ENCODE measurements at regions not wholly inside any gene's neighbourhood (a gene's known extent, or its start where the extent isn't known, plus 50 kb on each side); places are given as distances from the start of the nearest gene placed in this dataset.

- BruUV-seq (replicated peaks) = no TSS peak
- Histone ChIP-seq H2BK20ac (ENCODE audit: low read depth, low read length) (no peak overlapping the region), H2BK15ac (ENCODE audit: low read depth, low read length) (no peak overlapping the region), H3K79me1 (ENCODE audit: low read depth in 1 of 2, low read length in 2 of 2) (no peaks in the 10 kb centered on the region), H3K9ac (ENCODE audit: low read depth, low read length) (no peak overlapping the region), H3K4me3 (ENCODE audit: insufficient read depth, low read depth, low read length) (no peak overlapping the region), H4K5ac (ENCODE audit: low read depth, low read length) (no peak overlapping the region), H2BK5ac (ENCODE audit: low read depth, low read length, poor library complexity, severe bottlenecking) (no peak overlapping the region), H3K23ac (ENCODE audit: low read depth, low read length) (no peak overlapping the region), H3K9me3 (ENCODE audit: control insufficient read depth, insufficient read depth, low read length) (no peaks in the 10 kb centered on the region), H3K4me2 (ENCODE audit: low read depth, low read length) (no peak overlapping the region), H3K9me1 (ENCODE audit: insufficient read depth, low read length) (no peaks in the 10 kb centered on the region), H4K20me1 (ENCODE audit: insufficient read depth, low read length) (no peaks in the 10 kb centered on the region), H2AK9ac (replicated peaks; ENCODE audit: low read depth, low read length, poor library complexity) (no peak overlapping the region), H2AFZ (replicated peaks; ENCODE audit: low read length, poor library complexity) (no peak overlapping the region), H3K27me3 (ENCODE audit: control insufficient read depth, insufficient read depth, low read length) (no peaks in the 10 kb centered on the region), H3K18ac (ENCODE audit: low read depth, low read length) (no peak overlapping the region), H2BK120ac (ENCODE audit: low read depth, low read length) (no peak overlapping the region), H4K8ac (ENCODE audit: low read depth in 2 of 2, low read length in 2 of 2) (no peak overlapping the region), H3K56ac (ENCODE audit: extremely low read depth, insufficient read depth, low read length) (no peak overlapping the region), H3K4me1 (ENCODE audit: control insufficient read depth, insufficient read depth, low read length) (no peaks in the 10 kb centered on the region; the same call in 1 of the 2 replicates), H3K27ac (ENCODE audit: insufficient read depth, low read length) (no peak overlapping the region), H3K14ac (replicated peaks; ENCODE audit: low read depth, low read length) (no peak overlapping the region), H3K36me3 (ENCODE audit: control insufficient read depth, insufficient read depth, low read length) (no peaks in the 10 kb centered on the region), H3K4ac (ENCODE audit: low read depth, low read length) (no peak overlapping the region), H4K91ac (ENCODE audit: insufficient read depth, low read depth, low read length) (no peak overlapping the region), H2AK5ac (ENCODE audit: low read depth, low read length) (no peak overlapping the region)
- ChIA-PET POLR2A (ENCODE audit: unreplicated experiment) (no interaction called here), CTCF (interaction anchor here (0.6 kb wide), 2 partner anchors 125 to 260 kb away, joined by 3 to 4 read pairs; no protein-coding TSS in a partner anchor)
- TF ChIP-seq BHLHE40 (IDR thresholded peaks at IDR 0.05; ENCODE audit: low read depth, low read length) (no peak), RFX5 (IDR thresholded peaks at IDR 0.05; ENCODE audit: low read depth, low read length) (no peak), NFE2L2 (IDR thresholded peaks at IDR 0.05; ENCODE audit: low read depth, low read length) (no peak), ELK1 (IDR thresholded peaks at IDR 0.05; ENCODE audit: borderline replicate concordance, low read depth, low read length) (no peak), CEBPB (IDR thresholded peaks at IDR 0.05; ENCODE audit: low read depth, low read length) (no peak), RAD21 (IDR thresholded peaks at IDR 0.05; ENCODE audit: low read length) (no peak), POLR2A (IDR thresholded peaks at IDR 0.05; ENCODE audit: low read depth, low read length) (no peak), MXI1 (IDR thresholded peaks at IDR 0.05; ENCODE audit: borderline replicate concordance, low read depth, low read length) (no peak), FOS (IDR thresholded peaks at IDR 0.05; ENCODE audit: low read depth, low read length) (no peak), MAFK (IDR thresholded peaks at IDR 0.05; ENCODE audit: low read depth, low read length) (no peak), CHD1 (IDR thresholded peaks at IDR 0.05; ENCODE audit: low read depth, low read length) (no peak), RCOR1 (IDR thresholded peaks at IDR 0.05; ENCODE audit: insufficient replicate concordance, low read length) (no peak), CTCF (conservative IDR thresholded peaks at IDR 0.05; ENCODE audit: low read depth, low read length) (no peak)
- ATAC-seq (ENCODE audit: low read depth) = no peak
- dilution Hi-C loops (cut with HindIII; ENCODE audit: low sequenced_read_pairs, unreplicated experiment) (no loop called here), intact Hi-C loops (cut with micrococcal nuclease) (no loop called here), in situ Hi-C loops (cut with MboI; ENCODE audit: low sequenced_read_pairs) (no loop called here)
- peak; percentile 18 for DNase-seq
- WGBS, 2 experiments (ENCODE audit: extremely low coverage in 2 of 2, insufficient read length in 1 of 2) = no CpG with 5 or more reads among the region's 3 CpGs
Observed at GRCh38 chr20:11080010-11080409, 406.2 kb upstream of the JAG1 start.
